Ectodermal cell (in vitro differentiated cells): ENCODE measurements at regions not wholly inside any gene's neighbourhood (a gene's known extent, or its start where the extent isn't known, plus 50 kb on each side); places are given as distances from the start of the nearest gene placed in this dataset.

Experiments
- H3K27ac ChIP-seq: 2 replicates; pipeline ENCODE4 v1.7.0; 2013; ENCODE audit warnings: mild to moderate bottlenecking, low read depth, low read length; ENCODE audit not compliant: insufficient read depth, poor library complexity, severe bottlenecking
- H3K27me3 ChIP-seq: 2 replicates; pipeline ENCODE4 v1.7.0; 2013; ENCODE audit warnings: mild to moderate bottlenecking, low read length; ENCODE audit not compliant: insufficient read depth, control insufficient read depth, poor library complexity, severe bottlenecking
- H3K36me3 ChIP-seq: one replicate; pipeline ENCODE4 v1.7.0; 2013; ENCODE audit warnings: low read length; ENCODE audit not compliant: control insufficient read depth, insufficient read depth
- H3K4me1 ChIP-seq: one replicate; pipeline ENCODE4 v1.7.0; 2013; ENCODE audit warnings: low read length; ENCODE audit not compliant: control insufficient read depth, insufficient read depth
- H3K4me3 ChIP-seq: 2 replicates; pipeline ENCODE4 v1.7.0; 2013; ENCODE audit warnings: low read depth, low read length, control low read depth; ENCODE audit not compliant: insufficient read depth
- H3K9me3 ChIP-seq: 2 replicates; pipeline ENCODE4 v1.7.0; 2013; ENCODE audit warnings: mild to moderate bottlenecking, low read length, moderate library complexity; ENCODE audit not compliant: control insufficient read depth
- WGBS, 2 experiments: methylation state at CpG; one replicate each; pipeline ENCODE4 v1.1.7; 2013; ENCODE audit warnings: missing lambda C conversion rate in 2 of 2; 5-methylcytosine and 5-hydroxymethylcytosine counted together

GRCh38 chr5:5591567-5591966, 169.1 kb downstream of the ICE1 start:
- no peaks in the 10 kb centered on the region for H3K36me3 ChIP-seq
- no peak overlapping the region for H3K4me3 ChIP-seq
- peaks cover 5% of the 10 kb centered on the region for H3K4me1 ChIP-seq
- H3K27me3 ChIP-seq: no peaks in the 10 kb centered on the region
- no peaks in the 10 kb centered on the region for H3K9me3 ChIP-seq
- 61 to 64% methylated on average over 6 of the region's 6 CpGs for WGBS, 2 experiments
- no peak overlapping the region for H3K27ac ChIP-seq

- H3K27ac ChIP-seq: no peak overlapping the region
- H3K4me3 ChIP-seq: no peak overlapping the region
- WGBS, 2 experiments: 94 to 96% methylated on average over 12 of the region's 12 CpGs
- no peaks in the 10 kb centered on the region for H3K9me3 ChIP-seq
- H3K36me3 ChIP-seq: no peaks in the 10 kb centered on the region
- H3K27me3 ChIP-seq: no peaks in the 10 kb centered on the region
- peaks cover 5% of the 10 kb centered on the region for H3K4me1 ChIP-seq
Observed at GRCh38 chr5:5589857-5590256, 167.4 kb downstream of the ICE1 start.

- Histone ChIP-seq H3K4me3 (no peak overlapping the region), H3K27me3 (no peaks in the 10 kb centered on the region), H3K27ac (no peak overlapping the region), H3K36me3 (no peaks in the 10 kb centered on the region), H3K4me1 (peaks cover 5% of the 10 kb centered on the region), H3K9me3 (no peaks in the 10 kb centered on the region)
- 94 to 95% methylated on average over 11 of the region's 12 CpGs for WGBS, 2 experiments
Observed at GRCh38 chr5:5588887-5589826, 166.7 kb downstream of the ICE1 start.

GRCh38 chr5:5588386-5588785, 165.9 kb downstream of the ICE1 start:
- H3K9me3 ChIP-seq: no peaks in the 10 kb centered on the region
- no peaks in the 10 kb centered on the region for H3K36me3 ChIP-seq
- no peak overlapping the region for H3K4me3 ChIP-seq
- 94 to 95% methylated on average over 4 of the region's 4 CpGs for WGBS, 2 experiments
- peaks cover 5% of the 10 kb centered on the region for H3K4me1 ChIP-seq
- H3K27ac ChIP-seq: no peak overlapping the region
- no peaks in the 10 kb centered on the region for H3K27me3 ChIP-seq

- H3K27me3 ChIP-seq: no peaks in the 10 kb centered on the region
- H3K36me3 ChIP-seq: no peaks in the 10 kb centered on the region
- peaks cover 5% of the 10 kb centered on the region for H3K4me1 ChIP-seq
- H3K27ac ChIP-seq: no peak overlapping the region
- WGBS, 2 experiments: 88 to 90% methylated on average over 3 of the region's 3 CpGs
- H3K9me3 ChIP-seq: no peaks in the 10 kb centered on the region
- no peak overlapping the region for H3K4me3 ChIP-seq
Observed at GRCh38 chr5:5587474-5587873, 165.0 kb downstream of the ICE1 start.

- WGBS, 2 experiments: 50 to 83% methylated on average over 1 to 2 of the region's 2 CpGs
- Histone ChIP-seq H3K4me1 (peaks cover 5% of the 10 kb centered on the region), H3K36me3 (no peaks in the 10 kb centered on the region)
Observed at GRCh38 chr5:5586721-5587120, 164.2 kb downstream of the ICE1 start.

GRCh38 chr5:5585751-5586341, 163.4 kb downstream of the ICE1 start:
- no peaks in the 10 kb centered on the region for H3K9me3 ChIP-seq
- no peaks in the 10 kb centered on the region for H3K4me1 ChIP-seq
- 77 to 79% methylated on average over 6 of the region's 6 CpGs for WGBS, 2 experiments
- no peak overlapping the region for H3K4me3 ChIP-seq
- H3K36me3 ChIP-seq: no peaks in the 10 kb centered on the region
- no peaks in the 10 kb centered on the region for H3K27me3 ChIP-seq
- H3K27ac ChIP-seq: no peak overlapping the region

More at GRCh38 chr5:5586721-5587120, 164.2 kb downstream of the ICE1 start:
- H3K27ac ChIP-seq: no peak overlapping the region
- H3K27me3 ChIP-seq: no peaks in the 10 kb centered on the region
- no peaks in the 10 kb centered on the region for H3K9me3 ChIP-seq
- H3K4me3 ChIP-seq: no peak overlapping the region

GRCh38 chr5:5584751-5585150, 162.3 kb downstream of the ICE1 start:
- Histone ChIP-seq H3K27me3 (no peaks in the 10 kb centered on the region), H3K27ac (no peak overlapping the region), H3K4me1 (no peaks in the 10 kb centered on the region), H3K36me3 (no peaks in the 10 kb centered on the region), H3K4me3 (no peak overlapping the region), H3K9me3 (no peaks in the 10 kb centered on the region)
- 94% methylated on average over 4 of the region's 4 CpGs for WGBS, 2 experiments

- 89 to 94% methylated on average over 3 of the region's 3 CpGs for WGBS, 2 experiments
- H3K27ac ChIP-seq: no peak overlapping the region
- no peak overlapping the region for H3K4me3 ChIP-seq
- H3K9me3 ChIP-seq: no peaks in the 10 kb centered on the region
- H3K4me1 ChIP-seq: no peaks in the 10 kb centered on the region
- no peaks in the 10 kb centered on the region for H3K36me3 ChIP-seq
- H3K27me3 ChIP-seq: no peaks in the 10 kb centered on the region
Observed at GRCh38 chr5:5584236-5584745, 161.8 kb downstream of the ICE1 start.

- H3K4me3 ChIP-seq: no peak overlapping the region
- 93 to 96% methylated on average over 5 of the region's 5 CpGs for WGBS, 2 experiments
- no peaks in the 10 kb centered on the region for H3K27me3 ChIP-seq
- no peaks in the 10 kb centered on the region for H3K9me3 ChIP-seq
- no peak overlapping the region for H3K27ac ChIP-seq
- H3K36me3 ChIP-seq: no peaks in the 10 kb centered on the region
- H3K4me1 ChIP-seq: no peaks in the 10 kb centered on the region
Observed at GRCh38 chr5:5583832-5584231, 161.4 kb downstream of the ICE1 start.
